HepG2 (cell line): ENCODE measurements at regions not wholly inside any gene's neighbourhood (a gene's known extent, or its start where the extent isn't known, plus 50 kb on each side); places are given as distances from the start of the nearest gene placed in this dataset.

Experiments used
- ATAC-seq: fragments of 200-7000 bp; cut with Tn5 transposase; 3 replicates; pipeline ENCODE4 v1.9.1; 2020; ENCODE audit warnings: mild to moderate bottlenecking, moderate library complexity
- BruUV-seq: library from RNA; stranded (reverse); fragments of 400-500 nt; replicated peaks from 2 replicates; lab custom pipeline; 2021; lab: Mats Ljungman, UMichigan
- CTCF ChIA-PET: fragments of 300-600 bp; formaldehyde crosslinking; extraction: SDS; loops from one replicate; lab custom pipeline; 2021; ENCODE audit warnings: low total read pairs, inconsistent platforms, low intra/inter-chr PET ratio; lab: Yijun Ruan, JAX
- POLR2A ChIA-PET: fragments of 350-600 bp; sonication (Branson Sonifier 250); formaldehyde crosslinking; loops from one replicate; lab custom pipeline; 2020; ENCODE audit warnings: antibody characterized with exemption, inconsistent platforms; lab: Yijun Ruan, JAX
- DNase-seq: peaks from one replicate; pipeline ENCODE4 v3.0.0-alpha.2; 2015; ENCODE audit warnings: low spot score
- FAIRE-seq: peaks from 3 replicates; lab custom pipeline; 2011; peaks lifted over from hg19 to GRCh38; lab: Jason Lieb, UNC
- H2AFZ ChIP-seq: one replicate; pipeline ENCODE4 v1.6.1; 2011; ENCODE audit warnings: low read length, inconsistent platforms
- H3K27ac ChIP-seq: fragments of 300-600 bp; 3 replicates; pipeline ENCODE4 v1.8.0; 2011; ENCODE audit warnings: mixed run types, mild to moderate bottlenecking, mixed read lengths, low read length, inconsistent platforms; ENCODE audit not compliant: insufficient read depth; ENCODE audit errors: extremely low read length
- H3K27me3 ChIP-seq, 2 experiments: fragments of 200-600 bp in 1 of 2; 2 replicates in 1 of 2; 3 replicates in 1 of 2; pipeline versions ENCODE4 v1.6.0 to v1.8.0; 2011; ENCODE audit warnings: low read length in 2 of 2, mild to moderate bottlenecking in 2 of 2, moderate library complexity in 2 of 2, inconsistent platforms in 1 of 2; ENCODE audit not compliant: insufficient read depth in 2 of 2, control insufficient read depth in 1 of 2
- H3K36me3 ChIP-seq, 2 experiments: fragments of 200-600 bp in 1 of 2; replicated peaks in 1 of 2; 2 replicates in 1 of 2; 3 replicates in 1 of 2; pipeline versions ENCODE4 v1.5.1 to v1.8.0; 2011; ENCODE audit warnings: low read length in 2 of 2, inconsistent platforms in 1 of 2; ENCODE audit not compliant: insufficient read depth in 2 of 2, control insufficient read depth in 1 of 2
- H3K4me1 ChIP-seq: 2 replicates; pipeline ENCODE4 v1.5.1; 2012; ENCODE audit warnings: low read length, inconsistent platforms; ENCODE audit not compliant: insufficient read depth
- H3K4me2 ChIP-seq: 2 replicates; pipeline ENCODE4 v1.6.0; 2011; ENCODE audit warnings: low read depth, low read length, inconsistent platforms
- H3K4me3 ChIP-seq, 3 experiments: fragments of 200-600 bp in 1 of 3; sonication (generic), shearing (Covaris generic) in 1 of 3; replicated peaks in 1 of 3; 2 replicates each; pipeline ENCODE4 v1.5.1; 2011 to 2016; ENCODE audit warnings: low read length in 3 of 3, inconsistent platforms in 2 of 3, low read depth in 2 of 3, mild to moderate bottlenecking in 2 of 3, control low read depth in 1 of 3, mixed read lengths in 1 of 3; ENCODE audit not compliant: insufficient read depth in 1 of 3
- H3K79me2 ChIP-seq: one replicate; pipeline ENCODE4 v1.6.1; 2011; ENCODE audit warnings: low read length, inconsistent platforms; ENCODE audit not compliant: insufficient read depth
- H3K9ac ChIP-seq: 2 replicates; pipeline ENCODE4 v1.6.0; 2011; ENCODE audit warnings: mild to moderate bottlenecking, low read depth, low read length, inconsistent platforms; ENCODE audit not compliant: insufficient read depth
- H3K9me3 ChIP-seq: 2 replicates; pipeline ENCODE4 v1.5.1; 2012; ENCODE audit warnings: mild to moderate bottlenecking, low read length
- H4K20me1 ChIP-seq: 2 replicates; pipeline ENCODE4 v1.6.0; 2011; ENCODE audit warnings: inconsistent platforms, mild to moderate bottlenecking, low read length, moderate library complexity; ENCODE audit not compliant: insufficient read depth
- FOXK2 ChIP-seq: fragments of 450-650 bp; IDR thresholded peaks from 2 replicates; pipeline ENCODE4 v1.6.1; 2016
- FOXM1 ChIP-seq: sonication (generic); formaldehyde crosslinking; IDR thresholded peaks from 2 replicates; pipeline ENCODE4 v1.5.0; 2020; ENCODE audit warnings: missing genetic modification reagents
- HOXA9 ChIP-seq: sonication (generic); formaldehyde crosslinking; IDR thresholded peaks from 2 replicates; pipeline ENCODE4 v1.8.1; 2022; ENCODE audit warnings: missing genetic modification reagents, mild to moderate bottlenecking, moderate library complexity, borderline replicate concordance
- ZBTB3 ChIP-seq: sonication (generic); formaldehyde crosslinking; IDR thresholded peaks from 2 replicates; pipeline ENCODE4 v1.4.0; 2020; ENCODE audit warnings: low read depth, mild to moderate bottlenecking, moderate library complexity, missing genetic modification reagents, borderline replicate concordance
- ZFP62 ChIP-seq: sonication (generic); formaldehyde crosslinking; IDR thresholded peaks from 2 replicates; pipeline ENCODE4 v1.4.0; 2020; ENCODE audit warnings: missing genetic modification reagents
- ZFYVE20 ChIP-seq: sonication (generic); formaldehyde crosslinking; IDR thresholded peaks from 2 replicates; pipeline ENCODE4 v1.8.0; 2023; ENCODE audit warnings: low read depth, mild to moderate bottlenecking, moderate library complexity, missing genetic modification reagents, borderline replicate concordance
- ZSCAN21 ChIP-seq: sonication (generic); formaldehyde crosslinking; IDR thresholded peaks from 2 replicates; pipeline ENCODE4 v1.8.0; 2022; ENCODE audit warnings: mild to moderate bottlenecking, missing genetic modification reagents, moderate library complexity, borderline replicate concordance
- WGBS: methylation state at CpG from one replicate; pipeline ENCODE4 v1.1.6; 2017; ENCODE audit warnings: low lambda C conversion rate; 5-methylcytosine and 5-hydroxymethylcytosine counted together
- in situ Hi-C: cut with HindIII; loops from 2 replicates; pipeline ENCODE4 v1.10.0; 2017; ENCODE audit warnings: low pct_unique_long_range_greater_than_20kb; ENCODE audit not compliant: extremely low pct_ligation_motif_present
- intact Hi-C: fragments of 100-400 bp; cut with micrococcal nuclease; formaldehyde crosslinking; loops from one replicate; pipeline ENCODE4 v1.10.0; 2022; ENCODE audit not compliant: unreplicated experiment
- TF ChIP-seq, protein P1 (sequence below): sonication (generic); formaldehyde crosslinking; IDR thresholded peaks from 2 replicates; pipeline ENCODE4 v1.5.0; 2020; ENCODE audit warnings: mild to moderate bottlenecking, missing genetic modification reagents, borderline replicate concordance

DNA sequence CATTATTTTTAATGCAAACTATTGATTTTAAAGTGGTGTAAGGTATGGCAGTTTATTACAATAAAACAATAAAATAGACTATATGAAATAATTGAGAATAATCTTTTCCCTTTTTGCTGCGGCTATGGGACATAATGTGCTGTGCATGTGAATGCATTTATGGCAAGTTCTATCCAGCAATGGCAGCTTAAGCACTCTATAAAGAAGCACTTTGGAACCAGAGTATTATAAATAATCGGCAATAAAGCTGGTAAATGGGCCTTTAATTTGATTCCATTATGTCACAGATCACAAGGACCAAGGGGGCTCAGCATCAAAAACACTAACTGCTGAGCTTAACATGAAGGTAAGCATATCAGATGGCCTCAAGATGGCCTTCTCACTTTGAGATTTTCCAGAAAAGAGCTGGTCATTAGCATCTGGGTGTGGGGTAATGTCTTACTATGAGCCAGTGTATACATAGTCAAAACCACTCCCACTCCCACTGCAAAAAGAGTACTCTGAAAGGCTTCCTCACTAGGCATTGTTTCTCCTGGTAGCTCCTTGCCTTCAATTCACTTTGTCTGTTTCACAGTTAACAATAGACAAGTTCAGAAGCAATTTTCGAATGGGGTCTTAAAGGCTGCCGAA, 97.1 kb upstream of the ASTN2 start:
- ChIA-PET POLR2A (no interaction called here), CTCF (no interaction called here)
- Histone ChIP-seq H3K9ac (no peak overlapping the region), H3K9me3 (no peaks in the 10 kb centered on the region), H3K4me3 (no peak overlapping the region), H2AFZ (no peak overlapping the region), H4K20me1 (no peaks in the 10 kb centered on the region), H3K79me2 (no peaks in the 10 kb centered on the region), H3K4me2 (no peak overlapping the region), H3K27ac (no peak overlapping the region), H3K4me1 (no peaks in the 10 kb centered on the region), H3K27me3 (no peaks in the 10 kb centered on the region), H3K36me3 (no peaks in the 10 kb centered on the region)
- DNase-seq, result no peak
- no peak for ATAC-seq
- 17% methylated on average over 4 of the region's 4 CpGs for WGBS
- no TSS peak for BruUV-seq
- in situ Hi-C loops, result no loop called here
- TF ChIP-seq FOXM1 (CRISPR knock-in tag) (no peak), FOXK2 (no peak)
- FAIRE-seq, result no peak
- intact Hi-C loops, result no loop called here

DNA sequence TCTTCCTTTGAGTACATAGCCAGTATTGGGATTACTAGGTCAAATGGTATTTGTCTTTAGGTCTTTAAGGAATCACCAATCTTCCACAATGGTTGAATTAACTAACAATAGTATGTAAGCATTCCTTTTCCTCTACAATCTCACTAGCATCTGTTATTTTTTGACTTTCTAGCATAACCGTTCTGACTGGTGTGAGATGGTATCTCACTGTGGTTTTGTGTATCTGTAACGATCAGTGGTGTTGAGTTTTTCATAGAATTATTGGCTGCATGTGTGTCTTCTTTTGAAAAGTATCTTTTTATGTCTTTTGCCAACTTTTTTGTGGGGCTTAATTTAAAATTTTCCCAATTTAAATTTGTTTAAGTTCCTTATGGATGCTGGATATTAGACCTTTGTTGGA, 81.5 kb upstream of the ASTN2 start:
- no peaks in the 10 kb centered on the region for H3K9me3 ChIP-seq
- CTCF ChIA-PET, result no interaction called here
- peaks cover 16% of the 10 kb centered on the region for H3K4me1 ChIP-seq
- FAIRE-seq (no peak), DNase-seq (no peak), ATAC-seq (no peak)
- 30% methylated on average over 2 of the region's 2 CpGs for WGBS
- TF ChIP-seq ZBTB3 (CRISPR knock-in tag) (no peak), ZFP62 (CRISPR knock-in tag) (no peak), ZFYVE20 (CRISPR knock-in tag) (no peak), HOXA9 (CRISPR knock-in tag) (no peak), ZSCAN21 (CRISPR knock-in tag) (no peak)
- TF ChIP-seq, protein P1, sequence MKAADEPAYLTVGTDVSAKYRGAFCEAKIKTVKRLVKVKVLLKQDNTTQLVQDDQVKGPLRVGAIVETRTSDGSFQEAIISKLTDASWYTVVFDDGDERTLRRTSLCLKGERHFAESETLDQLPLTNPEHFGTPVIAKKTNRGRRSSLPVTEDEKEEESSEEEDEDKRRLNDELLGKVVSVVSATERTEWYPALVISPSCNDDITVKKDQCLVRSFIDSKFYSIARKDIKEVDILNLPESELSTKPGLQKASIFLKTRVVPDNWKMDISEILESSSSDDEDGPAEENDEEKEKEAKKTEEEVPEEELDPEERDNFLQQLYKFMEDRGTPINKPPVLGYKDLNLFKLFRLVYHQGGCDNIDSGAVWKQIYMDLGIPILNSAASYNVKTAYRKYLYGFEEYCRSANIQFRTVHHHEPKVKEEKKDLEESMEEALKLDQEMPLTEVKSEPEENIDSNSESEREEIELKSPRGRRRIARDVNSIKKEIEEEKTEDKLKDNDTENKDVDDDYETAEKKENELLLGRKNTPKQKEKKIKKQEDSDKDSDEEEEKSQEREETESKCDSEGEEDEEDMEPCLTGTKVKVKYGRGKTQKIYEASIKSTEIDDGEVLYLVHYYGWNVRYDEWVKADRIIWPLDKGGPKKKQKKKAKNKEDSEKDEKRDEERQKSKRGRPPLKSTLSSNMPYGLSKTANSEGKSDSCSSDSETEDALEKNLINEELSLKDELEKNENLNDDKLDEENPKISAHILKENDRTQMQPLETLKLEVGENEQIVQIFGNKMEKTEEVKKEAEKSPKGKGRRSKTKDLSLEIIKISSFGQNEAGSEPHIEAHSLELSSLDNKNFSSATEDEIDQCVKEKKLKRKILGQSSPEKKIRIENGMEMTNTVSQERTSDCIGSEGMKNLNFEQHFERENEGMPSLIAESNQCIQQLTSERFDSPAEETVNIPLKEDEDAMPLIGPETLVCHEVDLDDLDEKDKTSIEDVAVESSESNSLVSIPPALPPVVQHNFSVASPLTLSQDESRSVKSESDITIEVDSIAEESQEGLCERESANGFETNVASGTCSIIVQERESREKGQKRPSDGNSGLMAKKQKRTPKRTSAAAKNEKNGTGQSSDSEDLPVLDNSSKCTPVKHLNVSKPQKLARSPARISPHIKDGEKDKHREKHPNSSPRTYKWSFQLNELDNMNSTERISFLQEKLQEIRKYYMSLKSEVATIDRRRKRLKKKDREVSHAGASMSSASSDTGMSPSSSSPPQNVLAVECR (CRISPR knock-in tag), result no peak
- H2AFZ ChIP-seq, result no peak overlapping the region
- no peak overlapping the region for H3K4me2 ChIP-seq
- H4K20me1 ChIP-seq, result no peaks in the 10 kb centered on the region
- no peak overlapping the region for H3K27ac ChIP-seq
- POLR2A ChIA-PET, result no interaction called here
- no peaks in the 10 kb centered on the region; a peak in 1 of 5 replicates for H3K27me3 ChIP-seq
- in situ Hi-C loops, result no loop called here
- BruUV-seq, result no TSS peak
- H3K4me3 ChIP-seq, result no peak overlapping the region
- no peaks in the 10 kb centered on the region for H3K36me3 ChIP-seq
- H3K9ac ChIP-seq, result no peak overlapping the region
- H3K79me2 ChIP-seq, result no peaks in the 10 kb centered on the region
- intact Hi-C loops, result no loop called here
